NCI-H524 treated with DMSO at 0.1 percent for 48 hours (cell line): ENCODE measurements at regions not wholly inside any gene's neighbourhood (a gene's known extent, or its start where the extent isn't known, plus 50 kb on each side); places are given as distances from the start of the nearest gene placed in this dataset.
"Not testable (repeated sequence)": the region's sequence is repeated elsewhere in the genome, so short reads cannot be mapped to it uniquely, and the experiment has no call there.

ENCODE experiments used
- DNase-seq: peaks from one replicate; lab custom pipeline; 2025; lab: John Stamatoyannopoulos, UW

- not testable (repeated sequence) for DNase-seq
Observed at GRCh38 chr5:17123773-17124172, 93.7 kb upstream of the BASP1 start.

- DNase-seq, result no peak
Observed at GRCh38 chr5:17127743-17128231, 89.6 kb upstream of the BASP1 start.

- no peak for DNase-seq
Observed at GRCh38 chr5:17129093-17129849, 88.2 kb upstream of the BASP1 start.

GRCh38 chr5:17130302-17130701 lies 87.1 kb upstream of the BASP1 start:
- not testable (repeated sequence) for DNase-seq

- no peak for DNase-seq
Observed at GRCh38 chr5:17132444-17133083, 84.9 kb upstream of the BASP1 start.

- DNase-seq, result no peak
Observed at GRCh38 chr5:17135050-17135449, 82.4 kb upstream of the BASP1 start.

- no peak for DNase-seq
Observed at GRCh38 chr5:17143335-17143734, 74.1 kb upstream of the BASP1 start.

GRCh38 chr5:17146280-17146841 lies 71.1 kb upstream of the BASP1 start:
- DNase-seq, result no peak

GRCh38 chr5:17147170-17147569 lies 70.3 kb upstream of the BASP1 start:
- DNase-seq, result no peak

- DNase-seq, result no peak
Observed at GRCh38 chr5:17147617-17148016, 69.8 kb upstream of the BASP1 start.

GRCh38 chr5:17148481-17148880 lies 69.0 kb upstream of the BASP1 start:
- no peak for DNase-seq

- no peak for DNase-seq
Observed at GRCh38 chr5:17149786-17150185, 67.6 kb upstream of the BASP1 start.

- no peak for DNase-seq
Observed at GRCh38 chr5:17150531-17150930, 66.9 kb upstream of the BASP1 start.

- no peak for DNase-seq
Observed at GRCh38 chr5:17151686-17152085, 65.7 kb upstream of the BASP1 start.

- DNase-seq, result peak; percentile 25
Observed at GRCh38 chr5:17154211-17154996, 63.0 kb upstream of the BASP1 start.

- no peak for DNase-seq
Observed at GRCh38 chr5:17156463-17156862, 61.0 kb upstream of the BASP1 start.

- no peak for DNase-seq
Observed at GRCh38 chr5:17157294-17157693, 60.1 kb upstream of the BASP1 start.

- no peak for DNase-seq
Observed at GRCh38 chr5:17157916-17158529, 59.4 kb upstream of the BASP1 start.

GRCh38 chr5:17160756-17161040 lies 56.7 kb upstream of the BASP1 start:
- no peak for DNase-seq

GRCh38 chr5:17161662-17162061 lies 55.8 kb upstream of the BASP1 start:
- no peak for DNase-seq

- no peak for DNase-seq
Observed at GRCh38 chr5:17163221-17163620, 54.2 kb upstream of the BASP1 start.

GRCh38 chr5:17167171-17167891 lies 50.1 kb upstream of the BASP1 start:
- no peak for DNase-seq
